ENCODE measurements at regions not wholly inside any gene's neighbourhood (a gene's known extent, or its start where the extent isn't known, plus 50 kb on each side); places are given as distances from the start of the nearest gene placed in this dataset.
A peak's percentile ranks its signal among the peaks of the same experiment; 100 is the strongest.

DNA sequence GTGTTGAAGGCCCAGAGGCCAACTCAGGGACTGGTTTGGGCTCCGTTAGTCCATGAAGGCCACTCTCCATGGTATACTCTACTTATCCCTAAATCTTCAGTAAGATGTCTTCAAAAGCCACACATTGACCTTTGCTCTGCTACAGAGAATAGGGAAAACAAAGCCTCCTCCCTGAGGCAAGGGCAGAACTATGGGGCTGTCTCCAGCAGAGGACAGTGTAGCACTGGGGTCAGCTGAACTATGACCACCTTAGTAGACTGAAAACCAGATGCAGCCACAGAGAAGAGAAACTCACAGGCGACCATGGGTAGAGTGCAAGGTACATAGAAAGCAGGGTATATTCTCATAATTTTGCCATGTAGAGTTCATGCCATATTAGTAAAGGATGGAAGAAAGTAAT, 587.4 kb downstream of the LMO7 start:
- no peak overlapping the region for H3K4me3 ChIP-seq (replicated peaks; ENCODE audit: low read depth, low read length)
- no peak for DNase-seq (ENCODE audit: extremely low read depth, low read depth)
- peak; percentile 9 for TF ChIP-seq CTCF (IDR thresholded peaks at IDR 0.05; ENCODE audit: low read depth, low read length, missing control alignments)

DNA sequence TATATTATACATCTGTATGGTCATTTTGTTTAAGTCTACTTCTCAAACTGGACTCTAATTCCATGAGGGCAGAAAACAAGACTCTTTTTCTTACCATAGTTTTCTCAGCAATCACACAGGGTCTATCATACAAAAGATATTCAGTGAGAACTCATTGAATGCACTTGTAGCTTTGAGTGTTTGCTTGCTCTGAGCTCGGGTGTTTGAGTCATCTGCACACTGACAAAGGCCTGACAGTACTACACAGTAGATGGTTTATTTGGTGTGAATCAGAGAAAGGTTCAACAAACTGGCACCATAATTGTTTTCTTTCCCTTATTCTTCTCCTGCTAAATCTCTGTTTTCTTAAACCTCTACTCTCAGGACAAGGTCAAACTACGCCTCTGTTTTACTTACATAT, 586.4 kb downstream of the LMO7 start:
- no peak for DNase-seq (ENCODE audit: extremely low read depth, low read depth)
- no peak overlapping the region for H3K4me3 ChIP-seq (replicated peaks; ENCODE audit: low read depth, low read length)
- TF ChIP-seq CTCF (IDR thresholded peaks at IDR 0.05; ENCODE audit: low read depth, low read length, missing control alignments) = no peak

- DNase-seq (ENCODE audit: extremely low read depth, low read depth) = no peak
- H3K4me3 ChIP-seq (replicated peaks; ENCODE audit: low read depth, low read length) = no peak overlapping the region
- TF ChIP-seq CTCF (IDR thresholded peaks at IDR 0.05; ENCODE audit: low read depth, low read length, missing control alignments) = no peak
Measured at GRCh38 chr13:76216729-76217128, 580.6 kb downstream of the LMO7 start.

DNA sequence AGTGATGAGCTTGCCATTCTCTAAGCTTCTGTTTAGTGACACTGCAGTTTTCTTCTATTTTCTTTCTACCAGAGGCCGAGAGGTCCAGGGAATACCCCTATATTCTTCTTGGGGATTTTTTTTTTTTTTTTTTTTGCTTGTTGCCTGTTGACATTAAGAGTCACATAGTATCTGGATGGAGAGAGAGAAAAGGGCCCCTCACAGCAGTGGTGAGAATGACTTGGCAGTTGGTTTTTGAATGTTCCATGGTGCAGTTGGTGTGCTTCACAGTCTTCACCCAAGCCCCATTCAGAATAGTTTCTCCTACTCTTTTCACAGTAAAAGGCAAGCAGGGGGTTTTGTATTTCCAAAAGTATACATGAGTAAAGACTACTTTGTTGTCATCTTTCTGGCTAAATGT, 577.9 kb downstream of the LMO7 start:
- TF ChIP-seq CTCF (IDR thresholded peaks at IDR 0.05; ENCODE audit: low read depth, low read length, missing control alignments) = no peak
- no peak overlapping the region for H3K4me3 ChIP-seq (replicated peaks; ENCODE audit: low read depth, low read length)
- no peak for DNase-seq (ENCODE audit: extremely low read depth, low read depth)

GRCh38 chr13:76213423-76213904, 577.3 kb downstream of the LMO7 start:
- TF ChIP-seq CTCF (IDR thresholded peaks at IDR 0.05; ENCODE audit: low read depth, low read length, missing control alignments) = no peak
- DNase-seq (ENCODE audit: extremely low read depth, low read depth) = no peak
- no peak overlapping the region for H3K4me3 ChIP-seq (replicated peaks; ENCODE audit: low read depth, low read length)

GRCh38 chr13:76210262-76210661, 574.1 kb downstream of the LMO7 start:
- no peak overlapping the region for H3K4me3 ChIP-seq (replicated peaks; ENCODE audit: low read depth, low read length)
- TF ChIP-seq CTCF (IDR thresholded peaks at IDR 0.05; ENCODE audit: low read depth, low read length, missing control alignments) = no peak
- DNase-seq (ENCODE audit: extremely low read depth, low read depth) = no peak

DNA sequence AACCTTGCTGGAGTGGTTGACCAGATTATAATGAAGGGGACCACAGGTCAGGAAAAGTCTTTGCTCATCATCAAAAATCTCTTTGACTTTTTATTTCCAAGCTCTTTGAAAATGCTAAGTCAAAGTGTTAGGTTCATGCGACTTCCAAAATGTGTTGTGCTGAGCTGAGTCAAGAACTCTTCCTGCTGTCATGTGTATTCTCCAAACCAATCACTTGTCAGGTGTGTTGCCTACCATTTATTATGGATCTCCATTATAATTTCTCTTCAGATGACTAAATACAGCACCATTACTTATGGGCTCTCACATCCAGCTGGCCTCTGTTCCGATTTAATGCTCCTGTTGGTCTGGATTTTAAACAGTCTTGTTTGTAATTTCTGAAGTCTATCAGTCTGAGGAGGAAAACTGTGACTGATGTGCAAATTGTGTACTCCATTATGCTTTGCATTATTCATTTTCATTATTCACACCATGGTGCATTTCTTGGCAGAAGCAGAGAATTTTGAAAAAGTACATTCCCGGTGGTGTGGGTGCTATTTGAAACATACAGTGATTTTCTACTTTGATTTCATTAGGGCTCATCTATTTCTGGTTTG, 562.5 kb downstream of the LMO7 start:
- TF ChIP-seq CTCF (IDR thresholded peaks at IDR 0.05; ENCODE audit: low read depth, low read length, missing control alignments) = no peak
- no peak for DNase-seq (ENCODE audit: extremely low read depth, low read depth)
- H3K4me3 ChIP-seq (replicated peaks; ENCODE audit: low read depth, low read length) = no peak overlapping the region
